ENCODE measurements at regions not wholly inside any gene's neighbourhood (a gene's known extent, or its start where the extent isn't known, plus 50 kb on each side); places are given as distances from the start of the nearest gene placed in this dataset.
"Not testable (repeated sequence)": the region's sequence is repeated elsewhere in the genome, so short reads cannot be mapped to it uniquely, and the experiment has no call there.

GRCh38 chr5:15106530-15107283, 235.1 kb upstream of the ANKH start:
- no CpG with 5 or more reads among the region's 2 CpGs for WGBS (ENCODE audit: insufficient coverage, low lambda C conversion rate)
- Histone ChIP-seq H3K4me3 (ENCODE audit: low read length) (no peak overlapping the region), H3K27ac (ENCODE audit: low read length) (no peak overlapping the region), H3K9me3 (ENCODE audit: control insufficient read depth, low read depth, low read length) (no peaks in the 10 kb centered on the region), H3K36me3 (ENCODE audit: control insufficient read depth, insufficient read depth, low read length) (no peaks in the 10 kb centered on the region), H3K4me1 (ENCODE audit: control insufficient read depth, insufficient read depth, low read length) (no peaks in the 10 kb centered on the region), H3K27me3 (ENCODE audit: control insufficient read depth, insufficient read depth, low read length) (no peaks in the 10 kb centered on the region)
- DNase-seq: no peak

GRCh38 chr5:15105799-15106393, 234.3 kb upstream of the ANKH start:
- H3K27ac ChIP-seq (ENCODE audit: low read length): no peak overlapping the region
- H3K27me3 ChIP-seq (ENCODE audit: control insufficient read depth, insufficient read depth, low read length): no peaks in the 10 kb centered on the region
- DNase-seq: peak; percentile 14 to 22
- H3K4me3 ChIP-seq (ENCODE audit: low read length): no peak overlapping the region
- no peaks in the 10 kb centered on the region for H3K9me3 ChIP-seq (ENCODE audit: control insufficient read depth, low read depth, low read length)
- H3K36me3 ChIP-seq (ENCODE audit: control insufficient read depth, insufficient read depth, low read length): no peaks in the 10 kb centered on the region
- H3K4me1 ChIP-seq (ENCODE audit: control insufficient read depth, insufficient read depth, low read length): no peaks in the 10 kb centered on the region
- WGBS (ENCODE audit: insufficient coverage, low lambda C conversion rate): no CpG with 5 or more reads among the region's 2 CpGs

GRCh38 chr5:15103864-15104263, 232.3 kb upstream of the ANKH start:
- no CpG with 5 or more reads among the region's 3 CpGs for WGBS (ENCODE audit: insufficient coverage, low lambda C conversion rate)
- no peaks in the 10 kb centered on the region for H3K27me3 ChIP-seq (ENCODE audit: control insufficient read depth, insufficient read depth, low read length)
- no peaks in the 10 kb centered on the region for H3K4me1 ChIP-seq (ENCODE audit: control insufficient read depth, insufficient read depth, low read length)
- DNase-seq: no peak
- H3K27ac ChIP-seq (ENCODE audit: low read length): no peak overlapping the region
- no peaks in the 10 kb centered on the region for H3K9me3 ChIP-seq (ENCODE audit: control insufficient read depth, low read depth, low read length)
- H3K4me3 ChIP-seq (ENCODE audit: low read length): no peak overlapping the region
- no peaks in the 10 kb centered on the region for H3K36me3 ChIP-seq (ENCODE audit: control insufficient read depth, insufficient read depth, low read length)

- no CpG with 5 or more reads among the region's 5 CpGs for WGBS (ENCODE audit: insufficient coverage, low lambda C conversion rate)
- Histone ChIP-seq H3K36me3 (ENCODE audit: control insufficient read depth, insufficient read depth, low read length) (no peaks in the 10 kb centered on the region), H3K4me1 (ENCODE audit: control insufficient read depth, insufficient read depth, low read length) (no peaks in the 10 kb centered on the region), H3K4me3 (ENCODE audit: low read length) (no peak overlapping the region), H3K9me3 (ENCODE audit: control insufficient read depth, low read depth, low read length) (no peaks in the 10 kb centered on the region), H3K27ac (ENCODE audit: low read length) (no peak overlapping the region), H3K27me3 (ENCODE audit: control insufficient read depth, insufficient read depth, low read length) (no peaks in the 10 kb centered on the region)
- DNase-seq: no peak
Measured at GRCh38 chr5:15103130-15103529, 231.6 kb upstream of the ANKH start.

- Histone ChIP-seq H3K36me3 (ENCODE audit: control insufficient read depth, insufficient read depth, low read length) (no peaks in the 10 kb centered on the region), H3K27me3 (ENCODE audit: control insufficient read depth, insufficient read depth, low read length) (no peaks in the 10 kb centered on the region), H3K27ac (ENCODE audit: low read length) (no peak overlapping the region), H3K9me3 (ENCODE audit: control insufficient read depth, low read depth, low read length) (no peaks in the 10 kb centered on the region), H3K4me1 (ENCODE audit: control insufficient read depth, insufficient read depth, low read length) (no peaks in the 10 kb centered on the region), H3K4me3 (ENCODE audit: low read length) (no peak overlapping the region)
- no peak for DNase-seq
Measured at GRCh38 chr5:15097552-15097951, 226.0 kb upstream of the ANKH start.

- not testable (repeated sequence) for H3K27me3 ChIP-seq (ENCODE audit: control insufficient read depth, insufficient read depth, low read length); H3K36me3 ChIP-seq (ENCODE audit: control insufficient read depth, insufficient read depth, low read length); H3K27ac ChIP-seq (ENCODE audit: low read length); H3K9me3 ChIP-seq (ENCODE audit: control insufficient read depth, low read depth, low read length); DNase-seq; H3K4me3 ChIP-seq (ENCODE audit: low read length); H3K4me1 ChIP-seq (ENCODE audit: control insufficient read depth, insufficient read depth, low read length)
- no CpG with 5 or more reads among the region's 22 CpGs for WGBS (ENCODE audit: insufficient coverage, low lambda C conversion rate)
Measured at GRCh38 chr5:15096686-15097085, 225.1 kb upstream of the ANKH start.

GRCh38 chr5:15092801-15093200, 221.2 kb upstream of the ANKH start:
- no peaks in the 10 kb centered on the region for H3K9me3 ChIP-seq (ENCODE audit: control insufficient read depth, low read depth, low read length)
- no peak overlapping the region for H3K27ac ChIP-seq (ENCODE audit: low read length)
- H3K36me3 ChIP-seq (ENCODE audit: control insufficient read depth, insufficient read depth, low read length): no peaks in the 10 kb centered on the region
- DNase-seq: no peak
- no peaks in the 10 kb centered on the region for H3K4me1 ChIP-seq (ENCODE audit: control insufficient read depth, insufficient read depth, low read length)
- H3K27me3 ChIP-seq (ENCODE audit: control insufficient read depth, insufficient read depth, low read length): no peaks in the 10 kb centered on the region
- no peak overlapping the region for H3K4me3 ChIP-seq (ENCODE audit: low read length)
- WGBS (ENCODE audit: insufficient coverage, low lambda C conversion rate): no CpG with 5 or more reads among the region's 7 CpGs

- Histone ChIP-seq H3K27ac (ENCODE audit: low read length) (no peak overlapping the region), H3K4me3 (ENCODE audit: low read length) (no peak overlapping the region), H3K36me3 (ENCODE audit: control insufficient read depth, insufficient read depth, low read length) (no peaks in the 10 kb centered on the region), H3K27me3 (ENCODE audit: control insufficient read depth, insufficient read depth, low read length) (no peaks in the 10 kb centered on the region), H3K9me3 (ENCODE audit: control insufficient read depth, low read depth, low read length) (peaks cover 4% of the 10 kb centered on the region), H3K4me1 (ENCODE audit: control insufficient read depth, insufficient read depth, low read length) (no peaks in the 10 kb centered on the region)
- WGBS (ENCODE audit: insufficient coverage, low lambda C conversion rate): no CpG with 5 or more reads among the region's 2 CpGs
- DNase-seq: no peak
Measured at GRCh38 chr5:15085671-15086070, 214.1 kb upstream of the ANKH start.

- Histone ChIP-seq H3K4me3 (ENCODE audit: low read length) (no peak overlapping the region), H3K9me3 (ENCODE audit: control insufficient read depth, low read depth, low read length) (peaks cover 4% of the 10 kb centered on the region), H3K36me3 (ENCODE audit: control insufficient read depth, insufficient read depth, low read length) (no peaks in the 10 kb centered on the region), H3K27ac (ENCODE audit: low read length) (no peak overlapping the region), H3K4me1 (ENCODE audit: control insufficient read depth, insufficient read depth, low read length) (no peaks in the 10 kb centered on the region), H3K27me3 (ENCODE audit: control insufficient read depth, insufficient read depth, low read length) (no peaks in the 10 kb centered on the region)
- DNase-seq: no peak
- WGBS (ENCODE audit: insufficient coverage, low lambda C conversion rate): no CpG with 5 or more reads among the region's 4 CpGs
Measured at GRCh38 chr5:15082096-15082495, 210.5 kb upstream of the ANKH start.

GRCh38 chr5:15080219-15080618, 208.6 kb upstream of the ANKH start:
- Histone ChIP-seq H3K4me3 (ENCODE audit: low read length) (no peak overlapping the region), H3K36me3 (ENCODE audit: control insufficient read depth, insufficient read depth, low read length) (no peaks in the 10 kb centered on the region), H3K27ac (ENCODE audit: low read length) (no peak overlapping the region), H3K27me3 (ENCODE audit: control insufficient read depth, insufficient read depth, low read length) (no peaks in the 10 kb centered on the region), H3K9me3 (ENCODE audit: control insufficient read depth, low read depth, low read length) (peaks cover 4% of the 10 kb centered on the region), H3K4me1 (ENCODE audit: control insufficient read depth, insufficient read depth, low read length) (no peaks in the 10 kb centered on the region)
- no peak for DNase-seq
- 89% methylated on average over 1 of the region's 1 CpG for WGBS (ENCODE audit: insufficient coverage, low lambda C conversion rate)

GRCh38 chr5:15079566-15079965, 208.0 kb upstream of the ANKH start:
- H3K4me1 ChIP-seq (ENCODE audit: control insufficient read depth, insufficient read depth, low read length): no peaks in the 10 kb centered on the region
- no peak overlapping the region for H3K4me3 ChIP-seq (ENCODE audit: low read length)
- no peaks in the 10 kb centered on the region for H3K27me3 ChIP-seq (ENCODE audit: control insufficient read depth, insufficient read depth, low read length)
- WGBS (ENCODE audit: insufficient coverage, low lambda C conversion rate): no CpG with 5 or more reads among the region's 3 CpGs
- no peaks in the 10 kb centered on the region for H3K36me3 ChIP-seq (ENCODE audit: control insufficient read depth, insufficient read depth, low read length)
- no peak overlapping the region for H3K27ac ChIP-seq (ENCODE audit: low read length)
- H3K9me3 ChIP-seq (ENCODE audit: control insufficient read depth, low read depth, low read length): peaks cover 4% of the 10 kb centered on the region
- DNase-seq: no peak
